Activated effector memory CD4-positive, alpha-beta T cell treated with anti-CD3 and anti-CD28 coated beads, Interleukin-2, amount 50 U/mL, for 16 hours (primary cell): ENCODE measurements at regions not wholly inside any gene's neighbourhood (a gene's known extent, or its start where the extent isn't known, plus 50 kb on each side); places are given as distances from the start of the nearest gene placed in this dataset.

ENCODE experiments used
- DNase-seq: peaks from one replicate; pipeline ENCODE4 v3.0.0-alpha.2; 2020

- DNase-seq: no peak
Observed at GRCh38 chr6:144855812-144856531, 570.8 kb downstream of the UTRN start.

GRCh38 chr6:144856622-144857021 is 571.5 kb downstream of the UTRN start:
- no peak for DNase-seq

GRCh38 chr6:144857086-144857485 is 572.0 kb downstream of the UTRN start:
- no peak for DNase-seq

- no peak for DNase-seq
Observed at GRCh38 chr6:144862769-144863168, 577.6 kb downstream of the UTRN start.

- no peak for DNase-seq
Observed at GRCh38 chr6:144867761-144868160, 582.6 kb downstream of the UTRN start.

- no peak for DNase-seq
Observed at GRCh38 chr6:144870782-144871181, 585.6 kb downstream of the UTRN start.

- no peak for DNase-seq
Observed at GRCh38 chr6:144873623-144874378, 588.7 kb downstream of the UTRN start.

- no peak for DNase-seq
Observed at GRCh38 chr6:144876689-144877088, 591.6 kb downstream of the UTRN start.

- DNase-seq: no peak
Observed at GRCh38 chr6:144877118-144877517, 592.0 kb downstream of the UTRN start.

- no peak for DNase-seq
Observed at GRCh38 chr6:144878577-144878976, 593.4 kb downstream of the UTRN start.

- DNase-seq: no peak
Observed at GRCh38 chr6:144879436-144879835, 594.3 kb downstream of the UTRN start.

- no peak for DNase-seq
Observed at GRCh38 chr6:144882425-144882824, 597.3 kb downstream of the UTRN start.

GRCh38 chr6:144883915-144884314 is 598.8 kb downstream of the UTRN start:
- no peak for DNase-seq

GRCh38 chr6:144885817-144886216 is 600.7 kb downstream of the UTRN start:
- no peak for DNase-seq

- no peak for DNase-seq
Observed at GRCh38 chr6:144886682-144887081, 601.5 kb downstream of the UTRN start.

- no peak for DNase-seq
Observed at GRCh38 chr6:144888621-144889020, 603.5 kb downstream of the UTRN start.

- DNase-seq: no peak
Observed at GRCh38 chr6:144893680-144894151, 608.6 kb downstream of the UTRN start.

GRCh38 chr6:144894240-144894639 is 609.1 kb downstream of the UTRN start:
- no peak for DNase-seq

- DNase-seq: no peak
Observed at GRCh38 chr6:144895313-144896278, 610.5 kb downstream of the UTRN start.

- no peak for DNase-seq
Observed at GRCh38 chr6:144896289-144896688, 611.2 kb downstream of the UTRN start.

- DNase-seq: no peak
Observed at GRCh38 chr6:144896871-144897270, 611.7 kb downstream of the UTRN start.

GRCh38 chr6:144897441-144897921 is 612.3 kb downstream of the UTRN start:
- no peak for DNase-seq
